Activated CD4-positive, alpha-beta memory T cell treated with anti-CD3 and anti-CD28 coated beads, Interleukin-2, amount 10 ng/mL, durations not matched to agents 7 days and 5 days (primary cell): ENCODE measurements at regions not wholly inside any gene's neighbourhood (a gene's known extent, or its start where the extent isn't known, plus 50 kb on each side); places are given as distances from the start of the nearest gene placed in this dataset.
"Not testable (repeated sequence)": the region's sequence is repeated elsewhere in the genome, so short reads cannot be mapped to it uniquely, and the experiment has no call there.

Experiments used
- CTCF ChIA-PET: fragments of 350-600 bp; sonication (Branson Sonifier 250); formaldehyde crosslinking; loops from one replicate; lab custom pipeline; 2021; ENCODE audit warnings: antibody characterized with exemption, inconsistent platforms; lab: Charles Lee
- POLR2A ChIA-PET: fragments of 350-600 bp; sonication (Branson Sonifier 250); formaldehyde crosslinking; loops from one replicate; lab custom pipeline; 2021; ENCODE audit warnings: antibody characterized with exemption; lab: Charles Lee
- DNase-seq: peaks from one replicate; pipeline ENCODE4 v3.0.0-alpha.2; 2020
- H3K27ac Mint-ChIP-seq: one replicate; pipeline ENCODE4 v1.8.0; 2021; ENCODE audit warnings: mild to moderate bottlenecking, mixed read lengths
- H3K27me3 Mint-ChIP-seq: one replicate; pipeline ENCODE4 v1.8.0; 2021; ENCODE audit warnings: mixed read lengths
- H3K36me3 Mint-ChIP-seq: one replicate; pipeline ENCODE4 v1.8.0; 2021; ENCODE audit warnings: low read depth, mixed read lengths
- H3K4me1 Mint-ChIP-seq: one replicate; pipeline ENCODE4 v1.8.0; 2021; ENCODE audit warnings: mixed read lengths
- H3K4me3 Mint-ChIP-seq: one replicate; pipeline ENCODE4 v1.8.0; 2021; ENCODE audit warnings: mild to moderate bottlenecking, mixed read lengths
- H3K9me3 Mint-ChIP-seq: one replicate; pipeline ENCODE4 v1.8.0; 2021; ENCODE audit warnings: mixed read lengths

GRCh38 chr11:135004495-135004894 lies 592.5 kb upstream of the B3GAT1 start:
- Mint-ChIP-seq H3K4me3 (no peak overlapping the region), H3K36me3 (no peaks in the 10 kb centered on the region), H3K27me3 (no peaks in the 10 kb centered on the region), H3K9me3 (no peaks in the 10 kb centered on the region), H3K27ac (no peak overlapping the region), H3K4me1 (no peaks in the 10 kb centered on the region)
- POLR2A ChIA-PET = no interaction called here
- DNase-seq = no peak
- CTCF ChIA-PET = no interaction called here

- CTCF ChIA-PET = no interaction called here
- DNase-seq = no peak
- H3K27me3 Mint-ChIP-seq = no peaks in the 10 kb centered on the region
- no peak overlapping the region for H3K4me3 Mint-ChIP-seq
- H3K27ac Mint-ChIP-seq = no peak overlapping the region
- H3K4me1 Mint-ChIP-seq = no peaks in the 10 kb centered on the region
- H3K36me3 Mint-ChIP-seq = no peaks in the 10 kb centered on the region
- POLR2A ChIA-PET = no interaction called here
- H3K9me3 Mint-ChIP-seq = no peaks in the 10 kb centered on the region
Observed at GRCh38 chr11:135002236-135002635, 590.2 kb upstream of the B3GAT1 start.

DNA sequence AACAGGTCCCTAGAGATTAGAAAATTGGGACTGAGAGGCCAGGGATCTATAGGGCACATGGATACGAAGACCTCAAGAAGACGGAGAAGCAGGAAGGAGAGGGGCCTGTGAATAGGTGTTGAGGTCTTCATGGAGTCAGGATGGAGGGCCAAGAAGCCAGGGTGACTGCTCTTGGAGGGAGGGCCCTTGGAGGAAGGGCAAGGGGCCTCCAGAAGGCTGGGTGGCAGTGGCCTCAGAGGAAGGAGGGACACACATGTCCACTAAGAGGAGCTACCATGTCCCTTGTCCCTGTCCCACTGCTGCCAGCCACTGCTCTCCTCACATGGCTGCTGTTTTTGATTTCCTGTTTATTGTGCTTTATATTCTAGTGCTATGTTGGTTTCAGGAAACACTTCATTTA lies 589.5 kb upstream of the B3GAT1 start:
- POLR2A ChIA-PET = no interaction called here
- peaks cover 2% of the 10 kb centered on the region for H3K27me3 Mint-ChIP-seq
- H3K4me3 Mint-ChIP-seq = no peak overlapping the region
- no peaks in the 10 kb centered on the region for H3K4me1 Mint-ChIP-seq
- CTCF ChIA-PET = no interaction called here
- H3K9me3 Mint-ChIP-seq = no peaks in the 10 kb centered on the region
- H3K27ac Mint-ChIP-seq = no peak overlapping the region
- H3K36me3 Mint-ChIP-seq = no peaks in the 10 kb centered on the region
- no peak for DNase-seq

- H3K36me3 Mint-ChIP-seq, H3K4me1 Mint-ChIP-seq, DNase-seq, CTCF ChIA-PET, H3K4me3 Mint-ChIP-seq, H3K27ac Mint-ChIP-seq, POLR2A ChIA-PET, H3K9me3 Mint-ChIP-seq, H3K27me3 Mint-ChIP-seq: not testable (repeated sequence)
Observed at GRCh38 chr11:135001065-135001464, 589.0 kb upstream of the B3GAT1 start.

- H3K4me3 Mint-ChIP-seq = no peak overlapping the region
- ChIA-PET CTCF (no interaction called here), POLR2A (no interaction called here)
- no peaks in the 10 kb centered on the region for H3K9me3 Mint-ChIP-seq
- no peaks in the 10 kb centered on the region for H3K36me3 Mint-ChIP-seq
- peaks cover 2% of the 10 kb centered on the region for H3K27me3 Mint-ChIP-seq
- H3K4me1 Mint-ChIP-seq = no peaks in the 10 kb centered on the region
- H3K27ac Mint-ChIP-seq = no peak overlapping the region
- DNase-seq = no peak
Observed at GRCh38 chr11:134999590-134999989, 587.5 kb upstream of the B3GAT1 start.

DNA sequence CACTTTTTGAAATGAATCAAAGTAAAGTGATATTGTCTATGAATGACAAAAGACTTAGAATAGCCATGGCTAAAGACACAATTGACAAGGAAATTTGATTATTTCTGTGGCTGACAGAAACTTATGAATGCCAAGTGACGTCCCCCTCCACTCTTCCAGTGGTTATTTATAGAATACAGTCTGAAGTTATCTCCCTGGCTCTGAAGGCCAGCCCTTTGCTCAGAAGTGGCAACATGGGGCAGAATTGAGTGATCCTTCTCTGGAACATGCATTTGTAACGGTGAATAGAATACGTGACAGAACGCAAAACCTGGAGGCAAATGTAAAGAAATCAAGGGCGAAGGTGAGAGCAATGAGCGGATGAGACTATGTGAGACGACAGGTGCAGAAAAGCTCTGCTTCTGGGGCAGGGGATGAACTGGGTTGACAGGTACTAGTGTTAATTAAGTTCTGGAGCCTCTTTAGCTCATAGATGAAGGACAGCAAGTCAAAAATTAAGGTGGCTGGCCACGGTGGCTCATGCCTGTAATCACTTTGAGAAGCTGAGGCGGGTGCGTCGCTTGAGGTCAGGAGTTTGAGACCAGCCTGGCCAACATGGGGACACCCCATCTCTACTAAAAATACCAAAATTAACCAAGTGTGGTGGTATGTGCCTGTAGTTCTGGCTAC lies 585.7 kb upstream of the B3GAT1 start:
- no peaks in the 10 kb centered on the region for H3K9me3 Mint-ChIP-seq
- H3K4me1 Mint-ChIP-seq = no peaks in the 10 kb centered on the region
- no peak for DNase-seq
- no peaks in the 10 kb centered on the region for H3K36me3 Mint-ChIP-seq
- H3K27me3 Mint-ChIP-seq = peaks cover 11% of the 10 kb centered on the region
- ChIA-PET CTCF (no interaction called here), POLR2A (no interaction called here)
- H3K4me3 Mint-ChIP-seq = no peak overlapping the region
- H3K27ac Mint-ChIP-seq = no peak overlapping the region

DNA sequence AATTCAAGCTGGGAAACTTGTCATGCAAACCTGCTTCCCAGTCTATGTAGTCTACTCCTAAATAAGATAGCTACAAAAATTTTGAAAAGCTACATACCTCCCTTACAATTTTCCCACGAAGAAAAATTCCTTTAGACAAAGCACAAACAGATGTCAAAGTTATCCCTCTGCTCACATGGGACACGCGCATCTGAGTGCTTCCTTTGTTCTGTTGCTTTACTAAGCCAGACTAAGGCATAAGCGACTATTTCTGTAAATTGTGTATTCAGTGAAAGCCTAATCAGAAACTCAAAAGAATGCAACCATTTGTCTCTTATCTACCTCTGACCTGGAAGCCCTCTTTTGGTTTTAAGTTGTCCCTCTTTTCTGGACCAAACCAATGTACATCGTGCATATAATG lies 583.7 kb upstream of the B3GAT1 start:
- Mint-ChIP-seq H3K27ac (no peak overlapping the region), H3K4me1 (no peaks in the 10 kb centered on the region), H3K4me3 (no peak overlapping the region), H3K27me3 (peaks cover 11% of the 10 kb centered on the region), H3K9me3 (no peaks in the 10 kb centered on the region), H3K36me3 (no peaks in the 10 kb centered on the region)
- DNase-seq = no peak
- ChIA-PET CTCF (no interaction called here), POLR2A (no interaction called here)

DNA sequence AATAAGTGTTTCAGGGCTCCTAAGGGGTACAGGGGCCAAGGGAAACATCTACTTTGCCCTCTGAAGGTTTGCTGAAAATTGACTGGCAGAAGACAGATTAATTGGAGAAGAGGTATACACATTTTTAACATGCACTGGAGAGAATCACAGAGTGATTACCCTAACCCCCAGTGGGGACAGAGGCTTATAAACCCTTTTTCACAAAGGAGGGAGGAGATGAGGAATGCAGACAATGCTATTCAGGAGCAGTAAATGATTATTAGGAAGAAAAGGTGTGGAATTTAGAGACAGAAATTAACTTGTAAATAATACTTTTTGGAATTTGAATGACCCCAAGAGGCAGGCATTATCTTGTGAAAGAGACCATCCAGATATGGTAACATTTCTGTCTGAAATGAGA lies 582.4 kb upstream of the B3GAT1 start:
- Mint-ChIP-seq H3K36me3 (no peaks in the 10 kb centered on the region), H3K27me3 (peaks cover 11% of the 10 kb centered on the region), H3K27ac (no peak overlapping the region), H3K4me1 (no peaks in the 10 kb centered on the region), H3K4me3 (no peak overlapping the region), H3K9me3 (no peaks in the 10 kb centered on the region)
- POLR2A ChIA-PET = no interaction called here
- no peak for DNase-seq
- CTCF ChIA-PET = no interaction called here

DNA sequence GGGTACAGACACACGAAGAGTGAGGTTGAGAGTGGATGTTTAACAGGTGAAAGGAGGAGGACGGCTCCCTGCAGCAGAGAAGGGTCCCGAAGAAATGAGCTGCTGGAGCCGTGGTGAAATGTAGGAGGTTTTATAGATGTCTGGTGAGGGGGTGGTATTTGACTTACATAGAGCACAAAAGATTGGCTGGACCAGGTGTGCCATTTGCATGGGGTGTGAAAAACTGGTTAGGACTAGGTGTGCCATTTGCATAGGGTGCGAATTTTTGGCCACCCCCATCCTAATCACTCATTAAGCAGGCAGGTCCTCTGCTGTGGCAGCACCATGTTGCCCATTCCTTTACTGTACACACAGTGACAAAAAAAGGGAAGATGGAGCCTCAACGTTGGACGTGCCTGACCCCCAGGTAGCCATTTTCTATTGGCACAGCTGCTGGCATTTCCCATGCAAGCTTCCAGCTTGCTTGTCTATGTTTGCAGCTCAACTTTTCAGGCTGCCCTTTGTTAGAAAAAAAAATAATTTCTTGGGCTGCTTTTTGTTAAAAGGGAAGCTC lies 581.7 kb upstream of the B3GAT1 start:
- no peak overlapping the region for H3K27ac Mint-ChIP-seq
- peaks cover 11% of the 10 kb centered on the region for H3K27me3 Mint-ChIP-seq
- ChIA-PET CTCF (no interaction called here), POLR2A (no interaction called here)
- H3K4me3 Mint-ChIP-seq = no peak overlapping the region
- DNase-seq = no peak
- no peaks in the 10 kb centered on the region for H3K4me1 Mint-ChIP-seq
- no peaks in the 10 kb centered on the region for H3K36me3 Mint-ChIP-seq
- no peaks in the 10 kb centered on the region for H3K9me3 Mint-ChIP-seq

- no peaks in the 10 kb centered on the region for H3K36me3 Mint-ChIP-seq
Observed at GRCh38 chr11:134992981-134993380, 580.9 kb upstream of the B3GAT1 start.

GRCh38 chr11:134988495-134988894 lies 576.5 kb upstream of the B3GAT1 start:
- Mint-ChIP-seq H3K4me1 (peaks cover 11% of the 10 kb centered on the region), H3K36me3 (no peaks in the 10 kb centered on the region), H3K27me3 (peaks cover 2% of the 10 kb centered on the region), H3K27ac (no peak overlapping the region), H3K4me3 (no peak overlapping the region), H3K9me3 (no peaks in the 10 kb centered on the region)
- POLR2A ChIA-PET = no interaction called here
- CTCF ChIA-PET = no interaction called here
- no peak for DNase-seq

More at GRCh38 chr11:134992981-134993380, 580.9 kb upstream of the B3GAT1 start:
- ChIA-PET CTCF (no interaction called here), POLR2A (no interaction called here)
- Mint-ChIP-seq H3K27me3 (peaks cover 11% of the 10 kb centered on the region), H3K4me3 (no peak overlapping the region), H3K4me1 (no peaks in the 10 kb centered on the region), H3K9me3 (no peaks in the 10 kb centered on the region), H3K27ac (no peak overlapping the region)
- DNase-seq = no peak

DNA sequence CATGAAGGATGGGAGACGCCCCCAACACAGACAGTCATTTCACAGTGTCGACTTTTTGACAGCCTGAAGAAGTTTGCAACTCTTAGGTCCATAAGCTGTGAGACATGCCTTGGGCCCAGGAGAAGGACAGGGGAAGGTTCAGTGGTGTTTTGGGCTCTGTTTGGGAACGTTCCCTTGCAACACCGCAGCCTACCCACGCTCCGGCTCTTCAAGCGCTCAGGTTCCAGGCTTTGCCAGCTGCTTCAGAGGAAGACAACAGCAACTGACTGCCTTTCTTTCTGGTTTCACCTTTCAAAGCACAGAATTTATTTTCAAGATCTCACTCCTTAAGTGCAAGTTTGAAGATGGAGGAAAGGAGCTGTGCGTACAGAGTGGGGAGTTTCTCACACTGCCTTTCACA lies 575.8 kb upstream of the B3GAT1 start:
- H3K4me1 Mint-ChIP-seq = peaks cover 11% of the 10 kb centered on the region
- H3K27ac Mint-ChIP-seq = no peak overlapping the region
- H3K27me3 Mint-ChIP-seq = no peaks in the 10 kb centered on the region
- H3K9me3 Mint-ChIP-seq = no peaks in the 10 kb centered on the region
- no peak for DNase-seq
- ChIA-PET CTCF (no interaction called here), POLR2A (no interaction called here)
- H3K4me3 Mint-ChIP-seq = no peak overlapping the region
- no peaks in the 10 kb centered on the region for H3K36me3 Mint-ChIP-seq

GRCh38 chr11:134987223-134987768 lies 575.3 kb upstream of the B3GAT1 start:
- DNase-seq = no peak
- ChIA-PET CTCF (no interaction called here), POLR2A (no interaction called here)
- Mint-ChIP-seq H3K27me3 (no peaks in the 10 kb centered on the region), H3K4me3 (no peak overlapping the region), H3K27ac (no peak overlapping the region), H3K36me3 (no peaks in the 10 kb centered on the region), H3K4me1 (peaks cover 11% of the 10 kb centered on the region), H3K9me3 (no peaks in the 10 kb centered on the region)

GRCh38 chr11:134984421-134984820 lies 572.4 kb upstream of the B3GAT1 start:
- H3K36me3 Mint-ChIP-seq = no peaks in the 10 kb centered on the region
- H3K4me3 Mint-ChIP-seq = no peak overlapping the region
- no peaks in the 10 kb centered on the region for H3K9me3 Mint-ChIP-seq
- POLR2A ChIA-PET = no interaction called here
- no peak for DNase-seq
- CTCF ChIA-PET = no interaction called here
- H3K27me3 Mint-ChIP-seq = no peaks in the 10 kb centered on the region
- H3K4me1 Mint-ChIP-seq = peaks cover 11% of the 10 kb centered on the region
- no peak overlapping the region for H3K27ac Mint-ChIP-seq
